T-helper 1 cell treated with Interleukin-12 subunit alpha and Interleukin-12 subunit beta and Interleukin-4 antibody, amounts not matched to agents 30 ng/mL and 1 ng/mL, for 36 hours (primary cell): ENCODE measurements at regions not wholly inside any gene's neighbourhood (a gene's known extent, or its start where the extent isn't known, plus 50 kb on each side); places are given as distances from the start of the nearest gene placed in this dataset.

ENCODE experiments used
- intact Hi-C: fragments of 100-400 bp; cut with micrococcal nuclease; formaldehyde crosslinking; loops from one replicate; pipeline ENCODE4 v1.15.1; 2024

DNA sequence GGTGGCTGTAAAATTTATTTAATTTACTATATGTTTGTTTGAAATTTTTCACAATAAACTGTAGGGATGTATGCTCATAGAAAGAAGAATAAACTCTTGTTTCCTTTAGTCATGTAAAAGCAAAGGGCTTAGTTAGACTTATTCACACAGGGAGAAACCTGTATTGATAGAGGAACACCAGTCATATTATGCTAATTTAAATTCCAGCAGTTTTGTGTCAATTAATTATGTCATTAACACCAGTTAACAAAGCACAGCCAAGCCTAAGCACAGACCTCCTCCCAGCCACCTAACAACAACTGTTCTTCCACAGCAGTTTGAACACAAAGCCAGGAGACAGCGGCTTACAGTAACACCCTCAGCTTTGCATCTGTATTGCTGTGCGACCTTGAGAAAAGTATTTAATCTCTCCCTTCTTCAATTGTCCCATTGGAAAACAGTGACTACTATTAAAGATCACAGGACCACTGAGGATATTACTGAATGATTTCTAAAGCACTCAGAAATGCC is 260.8 kb upstream of the RRP15 start:
- intact Hi-C loops: no loop called here

DNA sequence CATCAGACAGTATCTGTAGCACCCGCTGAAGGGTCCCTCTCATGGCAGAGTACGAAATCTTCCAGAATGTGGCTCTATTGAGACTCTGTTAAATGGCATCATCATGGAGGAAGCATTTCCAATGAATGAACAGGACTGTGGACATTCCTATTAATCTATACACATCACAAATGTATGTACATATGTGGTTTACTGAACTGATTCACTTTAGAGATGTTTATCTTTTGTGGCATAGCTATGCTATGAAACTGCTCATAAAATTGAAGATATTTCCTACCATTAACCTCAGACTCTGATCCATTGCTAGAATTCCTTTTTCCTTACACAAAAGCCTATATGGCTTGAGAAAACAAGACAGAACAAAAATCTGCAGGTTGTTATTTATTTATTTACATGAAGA is 259.6 kb upstream of the RRP15 start:
- intact Hi-C loops: no loop called here

DNA sequence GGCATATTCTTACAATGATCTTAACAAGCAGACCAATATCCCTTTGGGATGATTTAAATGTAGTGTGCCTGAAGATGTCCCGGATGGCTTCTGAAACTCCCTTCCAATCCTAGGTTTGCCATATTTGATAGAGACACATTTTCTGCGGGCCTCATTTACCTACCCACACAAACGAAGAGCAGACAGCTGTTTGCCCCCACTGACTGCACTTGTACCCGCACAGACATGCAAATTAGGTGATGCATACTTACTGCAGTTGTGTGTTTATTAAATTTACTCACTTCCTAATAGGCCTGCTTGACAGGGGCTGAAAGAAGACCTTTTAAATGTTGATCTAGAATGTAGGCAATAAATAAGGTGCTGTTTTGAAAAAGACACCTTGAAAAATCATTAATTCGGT is 257.9 kb upstream of the RRP15 start:
- intact Hi-C loops: no loop called here

DNA sequence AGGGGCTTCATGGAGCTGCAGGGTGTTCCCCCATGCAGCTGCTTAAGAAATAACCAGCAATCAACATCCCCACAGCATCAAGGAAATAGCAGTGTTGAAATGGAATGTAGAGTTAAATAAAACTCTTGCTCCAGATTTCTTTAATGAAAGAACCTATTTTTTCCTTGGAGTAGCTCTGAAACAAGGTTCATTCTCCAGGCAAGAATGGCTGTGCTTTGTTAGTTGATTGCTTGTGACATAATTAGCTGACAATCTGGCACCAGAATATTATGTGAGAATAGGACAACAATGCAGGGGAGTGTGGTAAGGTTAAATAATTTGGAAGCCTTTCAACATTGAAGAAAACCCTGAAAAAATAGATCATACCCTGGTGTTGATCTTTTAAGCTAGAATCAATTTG is 254.2 kb upstream of the RRP15 start:
- intact Hi-C loops: no loop called here

- intact Hi-C loops: no loop called here
These were observed 253.2 kb upstream of the RRP15 start for GRCh38 chr1:218031901-218032300.

DNA sequence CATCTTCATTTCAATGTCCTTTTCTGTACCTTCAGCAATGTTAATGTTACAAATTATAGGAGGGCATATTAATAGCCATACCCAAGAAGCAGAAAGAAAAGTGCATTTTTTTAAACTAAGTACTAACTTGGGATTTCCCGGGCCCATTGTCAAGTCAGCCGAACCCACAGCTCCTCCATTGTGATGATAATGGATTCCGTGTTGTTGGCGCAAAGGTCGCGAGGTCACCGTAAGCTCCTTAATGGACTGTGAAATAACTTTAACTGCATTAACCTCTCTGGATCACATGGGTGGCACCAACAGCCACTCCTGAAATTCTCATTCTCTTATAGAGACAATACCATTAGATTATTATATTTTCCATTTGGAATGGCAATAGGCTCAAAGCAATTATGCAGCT is 250.6 kb upstream of the RRP15 start:
- intact Hi-C loops: no loop called here

GRCh38 chr1:218048828-218049420 is 236.2 kb upstream of the RRP15 start:
- intact Hi-C loops: no loop called here

DNA sequence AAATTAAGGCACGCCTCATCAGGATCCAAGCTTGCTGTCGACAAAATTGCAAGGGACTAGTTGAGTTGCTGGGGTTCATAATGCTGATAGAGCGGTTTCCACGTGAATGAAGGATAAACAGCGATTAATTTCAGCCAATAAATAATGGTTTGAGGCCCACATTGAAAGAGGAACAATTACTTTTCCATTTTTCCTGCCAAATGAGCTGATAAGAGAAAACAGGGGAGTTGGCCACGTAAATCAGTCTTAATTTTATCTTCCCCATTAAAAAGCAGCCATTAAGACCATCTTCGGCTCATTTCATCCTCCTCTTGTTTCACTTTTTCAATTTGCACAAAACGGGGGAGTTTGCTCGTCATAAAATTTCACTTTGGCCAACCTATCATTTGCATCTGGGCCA is 235.5 kb upstream of the RRP15 start:
- intact Hi-C loops: no loop called here

- intact Hi-C loops: no loop called here
These were observed 226.4 kb upstream of the RRP15 start for GRCh38 chr1:218058730-218059129.

- intact Hi-C loops: no loop called here
These were observed 220.7 kb upstream of the RRP15 start for GRCh38 chr1:218064426-218064825.

- intact Hi-C loops: no loop called here
These were observed 218.8 kb upstream of the RRP15 start for GRCh38 chr1:218066332-218066731.

DNA sequence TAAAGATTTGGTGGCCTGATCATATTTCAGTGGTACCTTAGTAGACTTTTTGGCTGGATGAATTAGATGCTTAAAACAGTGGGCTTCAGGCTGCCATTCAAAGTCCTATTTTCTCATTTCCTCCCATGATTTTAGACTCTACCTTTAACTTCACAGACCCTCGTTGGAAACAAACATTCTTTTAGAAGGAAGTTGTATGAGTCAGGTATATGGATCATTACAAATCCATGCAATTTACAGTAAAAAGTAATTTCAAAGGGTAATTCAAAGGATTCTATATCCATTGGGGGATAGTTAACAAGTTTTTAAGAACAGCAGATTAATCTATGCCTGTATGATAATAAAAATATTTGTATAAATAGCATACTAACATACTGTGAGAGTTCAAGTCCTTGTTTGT is 216.9 kb upstream of the RRP15 start:
- intact Hi-C loops: no loop called here

DNA sequence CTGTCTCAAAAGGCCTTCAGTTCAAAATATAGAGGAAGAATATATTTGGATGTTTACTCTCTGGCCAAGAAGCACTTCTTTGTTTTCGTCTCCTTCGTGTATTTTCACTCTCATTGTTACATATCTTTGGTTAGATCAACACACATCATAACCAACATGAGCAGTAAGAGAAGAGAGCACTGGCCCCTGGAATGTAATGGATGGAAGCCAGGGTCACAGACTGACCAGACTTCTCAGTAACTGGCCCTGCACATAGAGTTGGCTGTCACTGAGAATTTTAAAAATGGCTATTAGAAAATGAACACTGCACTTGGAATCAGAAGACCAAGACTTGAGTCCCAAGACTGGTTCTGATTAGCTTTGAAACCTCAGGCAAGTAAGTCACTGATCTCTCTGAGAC is 215.9 kb upstream of the RRP15 start:
- intact Hi-C loops: no loop called here

DNA sequence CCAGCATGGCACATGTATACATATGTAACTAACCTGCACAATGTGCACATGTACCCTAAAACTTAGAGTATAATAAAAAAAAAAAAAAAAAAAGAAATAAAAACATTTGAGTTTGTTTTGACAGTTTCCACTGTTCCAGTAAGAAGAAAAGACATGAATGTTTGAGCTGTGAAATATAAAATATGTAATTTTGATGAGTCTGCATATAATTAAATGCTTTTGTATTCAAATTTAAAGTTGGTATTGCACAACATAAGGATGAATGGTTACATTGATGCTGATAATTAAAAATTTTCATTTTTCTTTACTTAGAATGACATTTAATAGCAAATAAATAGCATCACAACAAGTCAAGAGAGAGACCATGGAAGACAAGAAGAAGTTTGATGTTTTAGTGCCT is 212.0 kb upstream of the RRP15 start:
- intact Hi-C loops: no loop called here

GRCh38 chr1:218078916-218079315 is 206.2 kb upstream of the RRP15 start:
- intact Hi-C loops: no loop called here

GRCh38 chr1:218079347-218079746 is 205.7 kb upstream of the RRP15 start:
- intact Hi-C loops: no loop called here

DNA sequence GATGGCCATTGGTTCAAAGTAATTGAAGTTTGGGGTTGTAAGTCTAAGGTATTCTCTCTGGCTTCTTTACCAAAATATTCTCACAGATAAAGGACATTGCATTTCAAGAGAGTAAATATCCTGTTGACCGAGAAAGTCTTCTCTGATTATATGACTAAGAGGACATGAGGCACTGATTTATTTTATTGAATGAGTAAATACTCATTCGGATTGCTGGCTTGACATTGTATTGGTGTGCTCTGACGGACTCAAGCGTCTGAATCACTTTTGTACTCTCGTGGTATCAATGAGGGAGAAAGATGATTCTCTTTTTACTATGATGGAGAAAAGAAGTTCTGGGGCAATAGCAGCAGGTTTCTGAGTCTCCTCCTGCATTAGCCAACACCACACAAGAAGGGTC is 205.3 kb upstream of the RRP15 start:
- intact Hi-C loops: no loop called here

- intact Hi-C loops: no loop called here
These were observed 204.2 kb upstream of the RRP15 start for GRCh38 chr1:218080863-218081262.

GRCh38 chr1:218081358-218081757 is 203.7 kb upstream of the RRP15 start:
- intact Hi-C loops: no loop called here

GRCh38 chr1:218090459-218090858 is 194.6 kb upstream of the RRP15 start:
- intact Hi-C loops: no loop called here

- intact Hi-C loops: no loop called here
These were observed 183.7 kb upstream of the RRP15 start for GRCh38 chr1:218101409-218101808.

- intact Hi-C loops: no loop called here
These were observed 177.1 kb upstream of the RRP15 start for GRCh38 chr1:218108034-218108433.

DNA sequence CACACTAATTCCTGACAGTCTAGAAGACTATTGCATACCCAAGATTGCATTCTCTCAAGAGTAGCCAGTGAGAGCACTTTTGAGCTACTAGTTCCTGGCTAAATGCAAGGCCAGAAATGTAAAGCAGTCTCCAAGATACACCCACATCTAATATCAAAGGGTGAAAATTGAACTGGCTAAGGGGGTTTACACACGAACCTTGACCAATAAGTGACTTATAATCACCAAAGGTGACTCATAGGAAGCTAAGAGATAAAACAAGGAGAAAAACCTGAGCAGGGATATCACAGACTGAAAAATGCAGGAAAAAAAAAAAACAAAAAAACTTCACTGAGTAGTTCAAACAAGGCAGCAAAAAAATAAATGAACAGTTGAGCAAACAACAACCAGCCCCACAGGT is 172.2 kb upstream of the RRP15 start:
- intact Hi-C loops: no loop called here

GRCh38 chr1:218123968-218124367 is 161.1 kb upstream of the RRP15 start:
- intact Hi-C loops: no loop called here
